ENCODE measurements at regions not wholly inside any gene's neighbourhood (a gene's known extent, or its start where the extent isn't known, plus 50 kb on each side); places are given as distances from the start of the nearest gene placed in this dataset.

DNA sequence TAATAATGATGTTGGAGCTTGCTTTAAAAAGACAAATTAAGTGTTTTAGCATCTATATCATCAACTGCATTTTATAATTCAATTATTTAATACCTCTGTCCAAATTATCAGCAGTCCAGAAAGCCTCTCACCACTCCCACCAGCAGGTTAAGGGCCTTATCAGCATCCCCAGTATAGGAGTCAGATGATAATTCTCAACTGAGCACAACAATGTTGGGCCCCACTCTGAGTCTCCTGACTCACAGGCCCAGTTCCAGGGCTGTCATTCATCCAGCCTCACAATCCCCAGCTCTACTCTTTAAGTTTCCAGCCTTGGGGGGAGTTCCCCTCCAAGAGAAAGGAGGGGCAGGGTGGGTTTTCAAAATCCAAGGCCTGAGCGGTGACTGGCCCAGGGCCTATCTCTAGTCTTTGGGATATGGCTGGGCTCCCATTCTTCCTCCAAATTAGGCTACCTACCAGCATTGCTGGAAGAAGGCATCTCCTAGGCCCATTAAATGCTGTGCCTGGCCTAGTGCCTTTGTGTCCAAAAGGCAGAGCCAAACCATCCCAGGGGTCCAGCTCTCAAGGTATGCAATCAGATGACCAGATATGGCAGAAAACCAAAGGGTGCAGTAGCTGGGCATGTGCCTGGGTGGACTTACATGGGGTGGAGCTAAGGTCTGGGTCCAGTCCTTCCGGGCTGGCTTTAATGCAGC is 134.1 kb downstream of the GLUL start:
- no peaks in the 10 kb centered on the region for H3K27me3 Mint-ChIP-seq (ENCODE audit: low read depth)
- no peak overlapping the region for H3K4me3 Mint-ChIP-seq
- H3K27ac Mint-ChIP-seq = no peak overlapping the region
- H3K36me3 Mint-ChIP-seq (ENCODE audit: low read depth) = no peaks in the 10 kb centered on the region
- no peaks in the 10 kb centered on the region for H3K9me3 Mint-ChIP-seq
- TF ChIP-seq, protein P1, sequence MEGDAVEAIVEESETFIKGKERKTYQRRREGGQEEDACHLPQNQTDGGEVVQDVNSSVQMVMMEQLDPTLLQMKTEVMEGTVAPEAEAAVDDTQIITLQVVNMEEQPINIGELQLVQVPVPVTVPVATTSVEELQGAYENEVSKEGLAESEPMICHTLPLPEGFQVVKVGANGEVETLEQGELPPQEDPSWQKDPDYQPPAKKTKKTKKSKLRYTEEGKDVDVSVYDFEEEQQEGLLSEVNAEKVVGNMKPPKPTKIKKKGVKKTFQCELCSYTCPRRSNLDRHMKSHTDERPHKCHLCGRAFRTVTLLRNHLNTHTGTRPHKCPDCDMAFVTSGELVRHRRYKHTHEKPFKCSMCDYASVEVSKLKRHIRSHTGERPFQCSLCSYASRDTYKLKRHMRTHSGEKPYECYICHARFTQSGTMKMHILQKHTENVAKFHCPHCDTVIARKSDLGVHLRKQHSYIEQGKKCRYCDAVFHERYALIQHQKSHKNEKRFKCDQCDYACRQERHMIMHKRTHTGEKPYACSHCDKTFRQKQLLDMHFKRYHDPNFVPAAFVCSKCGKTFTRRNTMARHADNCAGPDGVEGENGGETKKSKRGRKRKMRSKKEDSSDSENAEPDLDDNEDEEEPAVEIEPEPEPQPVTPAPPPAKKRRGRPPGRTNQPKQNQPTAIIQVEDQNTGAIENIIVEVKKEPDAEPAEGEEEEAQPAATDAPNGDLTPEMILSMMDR (IDR thresholded peaks at IDR 0.05; ENCODE audit: unreplicated experiment in 3 of 3) = no peak
- no peaks in the 10 kb centered on the region for H3K4me1 Mint-ChIP-seq

DNA sequence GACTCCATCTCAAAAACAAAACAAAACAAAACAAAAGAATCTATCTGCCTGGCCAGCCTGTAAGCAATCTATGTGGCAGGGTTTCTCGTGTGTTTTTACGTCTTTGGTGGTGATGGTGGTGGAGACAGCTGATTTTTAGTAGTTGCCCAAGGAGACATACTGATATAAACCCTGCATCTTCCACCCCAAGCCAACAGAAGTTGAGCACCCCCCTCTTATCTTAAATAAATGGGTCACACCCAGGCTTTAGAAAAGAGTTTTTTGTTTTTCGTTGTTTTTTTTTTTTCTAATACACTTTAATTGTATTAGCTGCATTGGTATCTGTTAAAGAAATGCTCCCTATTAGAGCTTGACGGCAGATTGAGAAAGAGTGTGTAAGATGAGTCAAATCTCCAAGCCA is 134.7 kb downstream of the GLUL start:
- H3K36me3 Mint-ChIP-seq (ENCODE audit: low read depth) = no peaks in the 10 kb centered on the region
- TF ChIP-seq, protein P1 (IDR thresholded peaks at IDR 0.05; ENCODE audit: unreplicated experiment in 3 of 3) = no peak
- H3K4me1 Mint-ChIP-seq = no peaks in the 10 kb centered on the region
- H3K27me3 Mint-ChIP-seq (ENCODE audit: low read depth) = no peaks in the 10 kb centered on the region
- no peaks in the 10 kb centered on the region for H3K9me3 Mint-ChIP-seq
- no peak overlapping the region for H3K27ac Mint-ChIP-seq
- H3K4me3 Mint-ChIP-seq = no peak overlapping the region

DNA sequence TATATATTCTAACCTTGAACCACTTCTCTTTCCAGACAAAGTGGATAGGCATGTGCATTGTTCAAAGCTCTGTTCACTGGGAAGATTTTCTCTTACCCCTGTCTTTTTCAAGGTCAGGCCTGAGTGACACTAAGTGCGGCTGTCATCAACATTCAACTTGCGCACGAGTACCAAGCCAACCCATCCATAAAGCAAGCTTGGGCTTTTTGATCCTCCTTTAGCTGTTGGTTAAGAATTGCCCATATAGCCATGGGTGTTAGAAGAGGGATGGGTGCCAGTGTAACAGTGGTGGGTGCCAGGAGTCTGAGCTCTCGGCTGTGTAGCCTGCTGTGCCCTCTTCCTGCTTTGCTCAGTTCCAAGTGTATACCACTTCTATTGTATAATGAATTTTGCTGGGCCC is 136.1 kb downstream of the GLUL start:
- H3K4me1 Mint-ChIP-seq = no peaks in the 10 kb centered on the region
- no peak overlapping the region for H3K4me3 Mint-ChIP-seq
- TF ChIP-seq, protein P1 (IDR thresholded peaks at IDR 0.05; ENCODE audit: unreplicated experiment in 3 of 3) = no peak
- H3K36me3 Mint-ChIP-seq (ENCODE audit: low read depth) = no peaks in the 10 kb centered on the region
- H3K27ac Mint-ChIP-seq = no peak overlapping the region
- no peaks in the 10 kb centered on the region for H3K9me3 Mint-ChIP-seq
- H3K27me3 Mint-ChIP-seq (ENCODE audit: low read depth) = no peaks in the 10 kb centered on the region

DNA sequence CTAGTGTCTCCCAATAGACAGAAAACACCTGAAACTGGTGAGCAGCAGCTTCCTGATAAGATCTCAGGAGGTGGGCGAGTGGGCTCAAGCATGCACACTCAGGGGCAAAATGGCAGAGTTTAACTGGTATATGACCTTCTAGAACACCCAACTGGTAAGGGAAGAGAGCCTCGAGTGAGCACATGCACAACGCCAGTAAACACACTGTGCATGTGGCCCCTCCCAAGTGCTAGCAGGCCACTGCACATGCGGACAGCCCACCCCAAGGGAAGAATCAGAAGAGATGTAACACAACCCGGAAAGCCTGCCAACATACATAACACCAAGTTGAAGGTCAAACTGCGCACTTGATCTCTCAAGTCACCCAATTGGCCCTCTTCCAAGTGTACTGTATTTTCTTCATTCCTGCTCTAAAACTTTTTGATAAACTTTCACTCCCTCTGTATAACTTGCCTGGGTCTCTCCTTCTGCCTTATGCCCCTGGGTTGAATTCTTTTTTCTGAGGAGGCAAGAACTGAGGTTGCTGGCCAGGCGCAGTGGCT is 138.2 kb downstream of the GLUL start:
- TF ChIP-seq, protein P1 (IDR thresholded peaks at IDR 0.05; ENCODE audit: unreplicated experiment in 3 of 3) = no peak
- Mint-ChIP-seq H3K4me3 (no peak overlapping the region), H3K36me3 (ENCODE audit: low read depth) (no peaks in the 10 kb centered on the region), H3K27ac (no peak overlapping the region), H3K27me3 (ENCODE audit: low read depth) (peaks cover 3% of the 10 kb centered on the region), H3K9me3 (no peaks in the 10 kb centered on the region), H3K4me1 (no peaks in the 10 kb centered on the region)

DNA sequence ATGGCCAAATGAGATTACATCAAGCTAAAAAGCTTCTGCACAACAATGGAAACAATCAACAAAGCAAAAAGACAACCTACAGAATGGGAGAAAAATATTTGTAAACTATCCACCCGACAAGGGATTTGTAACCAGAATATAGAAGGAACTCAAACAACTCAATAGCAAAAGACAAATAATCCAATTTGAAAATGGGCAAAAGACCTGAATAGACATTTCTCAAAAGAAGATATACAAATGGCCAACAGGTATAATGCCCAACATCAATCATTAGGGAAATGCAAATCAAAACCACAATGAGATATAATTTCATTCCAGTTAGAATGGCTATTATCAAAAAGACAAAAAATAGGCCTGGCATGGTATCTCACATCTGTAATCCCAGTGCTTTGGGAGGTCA is 140.0 kb downstream of the GLUL start:
- H3K4me3 Mint-ChIP-seq = no peak overlapping the region
- TF ChIP-seq, protein P1 (IDR thresholded peaks at IDR 0.05; ENCODE audit: unreplicated experiment in 3 of 3) = no peak
- H3K4me1 Mint-ChIP-seq = no peaks in the 10 kb centered on the region
- no peaks in the 10 kb centered on the region for H3K36me3 Mint-ChIP-seq (ENCODE audit: low read depth)
- no peaks in the 10 kb centered on the region for H3K9me3 Mint-ChIP-seq
- no peak overlapping the region for H3K27ac Mint-ChIP-seq
- H3K27me3 Mint-ChIP-seq (ENCODE audit: low read depth) = peaks cover 3% of the 10 kb centered on the region

DNA sequence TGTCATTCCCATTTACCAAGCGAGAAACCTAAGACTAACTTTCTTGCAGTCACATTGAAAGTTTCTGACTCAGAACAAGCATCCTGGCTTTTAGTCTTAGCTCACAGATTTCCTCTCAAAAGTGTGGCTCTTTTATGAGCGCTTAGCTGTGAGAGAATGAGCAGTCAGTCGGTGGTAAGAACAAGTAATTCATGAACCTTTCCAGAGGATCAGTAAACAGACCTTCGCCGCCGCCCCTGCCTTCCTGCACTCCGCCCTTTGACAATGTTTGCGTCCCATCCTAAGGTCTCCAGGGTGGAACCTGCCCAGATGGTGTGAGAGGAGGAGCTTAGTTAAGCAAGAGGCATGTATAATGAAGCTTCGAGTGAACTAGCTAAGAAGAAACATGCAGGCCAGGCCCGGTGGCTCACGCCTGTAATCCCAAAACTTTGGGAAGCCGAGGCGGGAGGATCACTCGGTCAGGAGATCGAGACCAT is 142.4 kb downstream of the GLUL start:
- TF ChIP-seq, protein P1 (IDR thresholded peaks at IDR 0.05; ENCODE audit: unreplicated experiment in 3 of 3) = no peak
- no peaks in the 10 kb centered on the region for H3K9me3 Mint-ChIP-seq
- H3K4me3 Mint-ChIP-seq = no peak overlapping the region
- no peak overlapping the region for H3K27ac Mint-ChIP-seq
- H3K4me1 Mint-ChIP-seq = no peaks in the 10 kb centered on the region
- H3K36me3 Mint-ChIP-seq (ENCODE audit: low read depth) = no peaks in the 10 kb centered on the region
- peaks cover 3% of the 10 kb centered on the region for H3K27me3 Mint-ChIP-seq (ENCODE audit: low read depth)
